ENCODE measurements at regions not wholly inside any gene's neighbourhood (a gene's known extent, or its start where the extent isn't known, plus 50 kb on each side); places are given as distances from the start of the nearest gene placed in this dataset.
"Not testable (repeated sequence)": the region's sequence is repeated elsewhere in the genome, so short reads cannot be mapped to it uniquely, and the experiment has no call there.

GRCh38 chr2:78839259-78839658, 186.2 kb upstream of the REG3G start:
- peak overlapping the region; percentile 16; the same call in 1 of the 2 replicates for H3K4me3 ChIP-seq (ENCODE audit: low read length)
- H3K9ac ChIP-seq (ENCODE audit: low read depth, low read length), result no peak overlapping the region
- H3K27me3 ChIP-seq (ENCODE audit: insufficient read depth, low read length), result peaks cover 31% of the 10 kb centered on the region
- no peaks in the 10 kb centered on the region for H3K36me3 ChIP-seq (ENCODE audit: insufficient read depth, low read length)
- peak overlapping the region; percentile 69; the same call in 1 of the 2 replicates for H3K27ac ChIP-seq (ENCODE audit: low read depth, low read length)
- H3K9me3 ChIP-seq (ENCODE audit: insufficient read depth, low read depth, low read length), result 0 out of 2 replicates have a peak, but pooled peaks cover 4% of the 10 kb centered on the region
- 0% methylated on average over 1 of the region's 3 CpGs for WGBS
- peaks cover 24% of the 10 kb centered on the region for H3K4me1 ChIP-seq (ENCODE audit: insufficient read depth, low read length)

- not testable (repeated sequence) for H3K9ac ChIP-seq (ENCODE audit: low read depth, low read length); H3K4me3 ChIP-seq (ENCODE audit: low read length); H3K27ac ChIP-seq (ENCODE audit: low read depth, low read length); H3K9me3 ChIP-seq (ENCODE audit: insufficient read depth, low read depth, low read length); H3K36me3 ChIP-seq (ENCODE audit: insufficient read depth, low read length)
- Histone ChIP-seq H3K27me3 (ENCODE audit: insufficient read depth, low read length) (peaks cover 31% of the 10 kb centered on the region), H3K4me1 (ENCODE audit: insufficient read depth, low read length) (peaks cover 24% of the 10 kb centered on the region)
- WGBS, result 94% methylated on average over 10 of the region's 10 CpGs
Measured at GRCh38 chr2:78840311-78840710, 185.2 kb upstream of the REG3G start.

- no peaks in the 10 kb centered on the region for H3K9me3 ChIP-seq (ENCODE audit: insufficient read depth, low read depth, low read length)
- H3K4me1 ChIP-seq (ENCODE audit: insufficient read depth, low read length), result no peaks in the 10 kb centered on the region
- no peak overlapping the region for H3K9ac ChIP-seq (ENCODE audit: low read depth, low read length)
- no peak overlapping the region for H3K27ac ChIP-seq (ENCODE audit: low read depth, low read length)
- no peaks in the 10 kb centered on the region for H3K36me3 ChIP-seq (ENCODE audit: insufficient read depth, low read length)
- H3K4me3 ChIP-seq (ENCODE audit: low read length), result no peak overlapping the region
- WGBS, result 82% methylated on average over 4 of the region's 4 CpGs
- peaks cover 10% of the 10 kb centered on the region for H3K27me3 ChIP-seq (ENCODE audit: insufficient read depth, low read length)
Measured at GRCh38 chr2:78845664-78846185, 179.8 kb upstream of the REG3G start.

GRCh38 chr2:78861546-78861945, 164.0 kb upstream of the REG3G start:
- no peaks in the 10 kb centered on the region for H3K27me3 ChIP-seq (ENCODE audit: insufficient read depth, low read length)
- no peak overlapping the region for H3K4me3 ChIP-seq (ENCODE audit: low read length)
- H3K4me1 ChIP-seq (ENCODE audit: insufficient read depth, low read length), result no peaks in the 10 kb centered on the region
- no peaks in the 10 kb centered on the region for H3K36me3 ChIP-seq (ENCODE audit: insufficient read depth, low read length)
- no peak overlapping the region for H3K9ac ChIP-seq (ENCODE audit: low read depth, low read length)
- WGBS, result 63% methylated on average over 4 of the region's 6 CpGs
- H3K9me3 ChIP-seq (ENCODE audit: insufficient read depth, low read depth, low read length), result no peaks in the 10 kb centered on the region
- H3K27ac ChIP-seq (ENCODE audit: low read depth, low read length), result no peak overlapping the region

GRCh38 chr2:78864205-78864604, 161.3 kb upstream of the REG3G start:
- no peaks in the 10 kb centered on the region for H3K36me3 ChIP-seq (ENCODE audit: insufficient read depth, low read length)
- WGBS, result 79% methylated on average over 3 of the region's 3 CpGs
- H3K4me1 ChIP-seq (ENCODE audit: insufficient read depth, low read length), result no peaks in the 10 kb centered on the region
- H3K4me3 ChIP-seq (ENCODE audit: low read length), result no peak overlapping the region
- no peaks in the 10 kb centered on the region for H3K9me3 ChIP-seq (ENCODE audit: insufficient read depth, low read depth, low read length)
- no peaks in the 10 kb centered on the region for H3K27me3 ChIP-seq (ENCODE audit: insufficient read depth, low read length)
- H3K9ac ChIP-seq (ENCODE audit: low read depth, low read length), result no peak overlapping the region
- no peak overlapping the region for H3K27ac ChIP-seq (ENCODE audit: low read depth, low read length)

- H3K36me3 ChIP-seq (ENCODE audit: insufficient read depth, low read length), result no peaks in the 10 kb centered on the region
- H3K27ac ChIP-seq (ENCODE audit: low read depth, low read length), result no peak overlapping the region
- H3K9ac ChIP-seq (ENCODE audit: low read depth, low read length), result no peak overlapping the region
- no peaks in the 10 kb centered on the region for H3K9me3 ChIP-seq (ENCODE audit: insufficient read depth, low read depth, low read length)
- H3K4me1 ChIP-seq (ENCODE audit: insufficient read depth, low read length), result no peaks in the 10 kb centered on the region
- H3K4me3 ChIP-seq (ENCODE audit: low read length), result no peak overlapping the region
- no peaks in the 10 kb centered on the region for H3K27me3 ChIP-seq (ENCODE audit: insufficient read depth, low read length)
- WGBS, result 97% methylated on average over 9 of the region's 10 CpGs
Measured at GRCh38 chr2:78865667-78866066, 159.8 kb upstream of the REG3G start.

- Histone ChIP-seq H3K27ac (ENCODE audit: low read depth, low read length) (no peak overlapping the region), H3K36me3 (ENCODE audit: insufficient read depth, low read length) (no peaks in the 10 kb centered on the region), H3K4me1 (ENCODE audit: insufficient read depth, low read length) (no peaks in the 10 kb centered on the region), H3K4me3 (ENCODE audit: low read length) (no peak overlapping the region), H3K27me3 (ENCODE audit: insufficient read depth, low read length) (no peaks in the 10 kb centered on the region), H3K9ac (ENCODE audit: low read depth, low read length) (no peak overlapping the region), H3K9me3 (ENCODE audit: insufficient read depth, low read depth, low read length) (no peaks in the 10 kb centered on the region)
- WGBS, result no CpG with 5 or more reads among the region's 1 CpG
Measured at GRCh38 chr2:78870343-78870967, 155.0 kb upstream of the REG3G start.

GRCh38 chr2:78873526-78873925, 152.0 kb upstream of the REG3G start:
- Histone ChIP-seq H3K36me3 (ENCODE audit: insufficient read depth, low read length) (no peaks in the 10 kb centered on the region), H3K9me3 (ENCODE audit: insufficient read depth, low read depth, low read length) (no peaks in the 10 kb centered on the region), H3K4me3 (ENCODE audit: low read length) (no peak overlapping the region), H3K27me3 (ENCODE audit: insufficient read depth, low read length) (no peaks in the 10 kb centered on the region), H3K4me1 (ENCODE audit: insufficient read depth, low read length) (no peaks in the 10 kb centered on the region), H3K9ac (ENCODE audit: low read depth, low read length) (no peak overlapping the region), H3K27ac (ENCODE audit: low read depth, low read length) (no peak overlapping the region)
- WGBS, result 75% methylated on average over 1 of the region's 1 CpG

- no peaks in the 10 kb centered on the region for H3K27me3 ChIP-seq (ENCODE audit: insufficient read depth, low read length)
- H3K27ac ChIP-seq (ENCODE audit: low read depth, low read length), result no peak overlapping the region
- H3K9me3 ChIP-seq (ENCODE audit: insufficient read depth, low read depth, low read length), result no peaks in the 10 kb centered on the region
- no peak overlapping the region for H3K4me3 ChIP-seq (ENCODE audit: low read length)
- no peaks in the 10 kb centered on the region for H3K36me3 ChIP-seq (ENCODE audit: insufficient read depth, low read length)
- no peaks in the 10 kb centered on the region for H3K4me1 ChIP-seq (ENCODE audit: insufficient read depth, low read length)
- H3K9ac ChIP-seq (ENCODE audit: low read depth, low read length), result no peak overlapping the region
- 100% methylated on average over 2 of the region's 2 CpGs for WGBS
Measured at GRCh38 chr2:78876316-78876688, 149.2 kb upstream of the REG3G start.

GRCh38 chr2:78887446-78887845, 138.1 kb upstream of the REG3G start:
- Histone ChIP-seq H3K36me3 (ENCODE audit: insufficient read depth, low read length) (no peaks in the 10 kb centered on the region), H3K4me3 (ENCODE audit: low read length) (no peak overlapping the region), H3K27ac (ENCODE audit: low read depth, low read length) (no peak overlapping the region), H3K9me3 (ENCODE audit: insufficient read depth, low read depth, low read length) (no peaks in the 10 kb centered on the region), H3K27me3 (ENCODE audit: insufficient read depth, low read length) (no peaks in the 10 kb centered on the region), H3K9ac (ENCODE audit: low read depth, low read length) (no peak overlapping the region), H3K4me1 (ENCODE audit: insufficient read depth, low read length) (no peaks in the 10 kb centered on the region)
- WGBS, result no CpG with 5 or more reads among the region's 1 CpG

GRCh38 chr2:78890935-78891334, 134.6 kb upstream of the REG3G start:
- WGBS, result 91% methylated on average over 2 of the region's 2 CpGs

GRCh38 chr2:78892295-78892694, 133.2 kb upstream of the REG3G start:
- H3K4me3 ChIP-seq (ENCODE audit: low read length), result no peak overlapping the region
- 92% methylated on average over 3 of the region's 3 CpGs for WGBS
- H3K27ac ChIP-seq (ENCODE audit: low read depth, low read length), result no peak overlapping the region
- H3K9me3 ChIP-seq (ENCODE audit: insufficient read depth, low read depth, low read length), result no peaks in the 10 kb centered on the region
- no peaks in the 10 kb centered on the region for H3K36me3 ChIP-seq (ENCODE audit: insufficient read depth, low read length)
- H3K9ac ChIP-seq (ENCODE audit: low read depth, low read length), result no peak overlapping the region
- no peaks in the 10 kb centered on the region for H3K27me3 ChIP-seq (ENCODE audit: insufficient read depth, low read length)
- no peaks in the 10 kb centered on the region for H3K4me1 ChIP-seq (ENCODE audit: insufficient read depth, low read length)

More at GRCh38 chr2:78890935-78891334, 134.6 kb upstream of the REG3G start:
- Histone ChIP-seq H3K27ac (ENCODE audit: low read depth, low read length) (no peak overlapping the region), H3K9ac (ENCODE audit: low read depth, low read length) (no peak overlapping the region), H3K9me3 (ENCODE audit: insufficient read depth, low read depth, low read length) (no peaks in the 10 kb centered on the region), H3K4me1 (ENCODE audit: insufficient read depth, low read length) (no peaks in the 10 kb centered on the region), H3K27me3 (ENCODE audit: insufficient read depth, low read length) (no peaks in the 10 kb centered on the region), H3K36me3 (ENCODE audit: insufficient read depth, low read length) (no peaks in the 10 kb centered on the region), H3K4me3 (ENCODE audit: low read length) (no peak overlapping the region)

Data from HUES64 (cell line).